ENCODE measurements at regions not wholly inside any gene's neighbourhood (a gene's known extent, or its start where the extent isn't known, plus 50 kb on each side); places are given as distances from the start of the nearest gene placed in this dataset.
"Not testable (repeated sequence)": the region's sequence is repeated elsewhere in the genome, so short reads cannot be mapped to it uniquely, and the experiment has no call there.

GRCh38 chr2:241959751-241960269 lies 90.3 kb downstream of the RTP5 start:
- DNase-seq: no peak

- DNase-seq: no peak
These were observed 91.9 kb downstream of the RTP5 start for GRCh38 chr2:241961454-241961853.

GRCh38 chr2:241964133-241964532 lies 94.6 kb downstream of the RTP5 start:
- no peak for DNase-seq

- DNase-seq: peak; percentile 75
These were observed 96.4 kb downstream of the RTP5 start for GRCh38 chr2:241965931-241966412.

- no peak for DNase-seq
These were observed 97.3 kb downstream of the RTP5 start for GRCh38 chr2:241966647-241967466.

GRCh38 chr2:241967467-241968144 lies 98.1 kb downstream of the RTP5 start:
- DNase-seq: no peak

GRCh38 chr2:241968417-241968816 lies 98.9 kb downstream of the RTP5 start:
- DNase-seq: no peak

GRCh38 chr2:241969182-241969581 lies 99.7 kb downstream of the RTP5 start:
- DNase-seq: not testable (repeated sequence)

- peak; percentile 4 for DNase-seq
These were observed 101.2 kb downstream of the RTP5 start for GRCh38 chr2:241970716-241971115.

- DNase-seq: no peak
These were observed 104.6 kb downstream of the RTP5 start for GRCh38 chr2:241974096-241974495.

- DNase-seq: no peak
These were observed 105.5 kb downstream of the RTP5 start for GRCh38 chr2:241974851-241975592.

GRCh38 chr2:241975593-241976284 lies 106.2 kb downstream of the RTP5 start:
- no peak for DNase-seq

GRCh38 chr2:241976296-241976695 lies 106.8 kb downstream of the RTP5 start:
- DNase-seq: no peak

GRCh38 chr2:241977557-241978300 lies 108.2 kb downstream of the RTP5 start:
- DNase-seq: no peak

- DNase-seq: no peak
These were observed 109.1 kb downstream of the RTP5 start for GRCh38 chr2:241978670-241979069.

- DNase-seq: no peak
These were observed 110.7 kb downstream of the RTP5 start for GRCh38 chr2:241980193-241980592.

GRCh38 chr2:241981076-241981700 lies 111.7 kb downstream of the RTP5 start:
- no peak for DNase-seq

GRCh38 chr2:241982706-241983570 lies 113.4 kb downstream of the RTP5 start:
- no peak for DNase-seq

- DNase-seq: no peak
These were observed 114.2 kb downstream of the RTP5 start for GRCh38 chr2:241983571-241984270.

GRCh38 chr2:241984271-241984655 lies 114.7 kb downstream of the RTP5 start:
- DNase-seq: no peak
